Heart left ventricle (tissue), 16 donors: ENCODE measurements at regions not wholly inside any gene's neighbourhood (a gene's known extent, or its start where the extent isn't known, plus 50 kb on each side); places are given as distances from the start of the nearest gene placed in this dataset.

Experiments
- ATAC-seq, 4 donors: fragments of 200-7000 bp; cut with Tn5 transposase; one replicate each; pipeline ENCODE4 v1.9.1; 2020 to 2022; ENCODE audit warnings: moderate library complexity in 4 of 4, mild to moderate bottlenecking in 3 of 4, moderate number of reproducible peaks in 1 of 4
- DNase-seq, 5 donors: peaks; one replicate each; pipeline ENCODE4 v3.0.0-alpha.2; 2020
- H3K27ac ChIP-seq, 12 donors: fragments of 200-600 bp; sonication (generic) in 4 of 12; one replicate each; pipeline versions ENCODE4 v1.5.0 to v1.8.0; 2016 to 2022; ENCODE audit warnings: mild to moderate bottlenecking in 2 of 12
- H3K27me3 ChIP-seq, 9 donors: fragments of 200-600 bp; sonication (generic) in 2 of 9; one replicate each; pipeline versions ENCODE4 v1.5.1 to v1.8.0; 2016 to 2022; ENCODE audit warnings: mild to moderate bottlenecking in 3 of 9
- H3K36me3 ChIP-seq, 9 donors: fragments of 200-600 bp; sonication (generic) in 2 of 9; one replicate each; pipeline versions ENCODE4 v1.5.0 to v1.8.0; 2018 to 2022; ENCODE audit warnings: mild to moderate bottlenecking in 2 of 9
- H3K4me1 ChIP-seq, 12 donors: fragments of 200-600 bp; sonication (generic) in 4 of 12; one replicate each; pipeline versions ENCODE4 v1.5.0 to v1.8.0; 2016 to 2022; ENCODE audit warnings: mild to moderate bottlenecking in 3 of 12
- H3K4me3 ChIP-seq, 12 donors: fragments of 200-600 bp; sonication (generic) in 4 of 12; one replicate each; pipeline versions ENCODE4 v1.5.0 to v1.8.0; 2017 to 2022; ENCODE audit warnings: mild to moderate bottlenecking in 9 of 12, moderate library complexity in 4 of 12
- H3K9me3 ChIP-seq, 12 donors: fragments of 200-600 bp; sonication (generic) in 4 of 12; one replicate each; pipeline versions ENCODE4 v1.5.0 to v1.8.0; 2016 to 2022; ENCODE audit warnings: mild to moderate bottlenecking in 1 of 12
- CTCF ChIP-seq, 12 donors: fragments of 200-600 bp; sonication (generic) in 4 of 12; IDR thresholded peaks; one replicate each; pipeline versions ENCODE4 v1.5.0 to v1.8.0; 2018 to 2022; ENCODE audit warnings: antibody characterized with exemption in 12 of 12, mild to moderate bottlenecking in 5 of 12
- POLR2A ChIP-seq, 2 donors: fragments of 450-650 bp; IDR thresholded peaks; one replicate each; pipeline ENCODE4 v1.6.1; 2017; ENCODE audit warnings: antibody characterized with exemption in 2 of 2, mild to moderate bottlenecking in 2 of 2, moderate library complexity in 2 of 2
- WGBS, 4 donors: extraction: QIAGEN DNeasy Blood & Tissue Kit in 2 of 4; methylation state at CpG; one replicate each; pipeline versions ENCODE4 v1.1.5 to v1.1.7; 2013 to 2018; 5-methylcytosine and 5-hydroxymethylcytosine counted together
- intact Hi-C, 10 donors: fragments of 100-400 bp; cut with DNase I; formaldehyde crosslinking; loops; one replicate each; pipeline versions ENCODE4 v1.11.1 to v1.14.2; 2022
- donor health status: ischemic (EF 13 %, LVEDD 7.1; RV severe dilation, severe dysfunction).
- donor health status: healthy with polysubstance abuse.
- donor health status: DM: no; HTN: yes; CAD: no.
- donor health status: DM: no; HTN: no; CAD: no.
- donor health status: ischemic (EF 25% LVEDD 6.9; RV normal size, moderate dysfunction).
- donor health status: ischemic (EF 25% LVEDD 5.7; RV mildly dilated, moderate dysfunction).
- donor health status: healthy.
- donor health status: DM: yes; HTN: yes; CAD: no.
- donor health status: ischemic (EF 35%, LVEDD 5.7; RV mildly dilated, moderate dysfunction).
- donor health status: nonischemic (EF 11% LVEDD 7.7; RV severe dilation, severe dysfunction).
- donor health status: DM: yes; HTN: yes; CAD: no.
- donor health status: PGD.
- donor health status: ischemic (EF 29% LVEDD 5.4; RV normal size, mild dysfunction).
- donor health status: nonischemic (EF 23%, LVEDD 6.1; RV moderate dilation, normal function).

GRCh38 chr2:215605214-215605613, 169.3 kb upstream of the FN1 start:
- no peak overlapping the region for H3K4me3 ChIP-seq
- no peaks in the 10 kb centered on the region for H3K27me3 ChIP-seq
- peaks cover 0 to 18% (median 0%) of the 10 kb centered on the region in 12 donors for H3K4me1 ChIP-seq
- no peak for TF ChIP-seq POLR2A (IDR thresholded peaks at IDR 0.05)
- TF ChIP-seq CTCF (IDR thresholded peaks at IDR 0.05) = no peak
- H3K27ac ChIP-seq = no peak overlapping the region
- DNase-seq = no peak
- intact Hi-C loops = loop anchor here in 1 of 10 donors (10.0 kb wide), 1 partner anchor 170 kb away; the partner anchor contains the start of gene FN1
- no peaks in the 10 kb centered on the region for H3K36me3 ChIP-seq
- ATAC-seq = no peak
- H3K9me3 ChIP-seq = no peaks in the 10 kb centered on the region

- no peak overlapping the region for H3K27ac ChIP-seq
- no peaks in the 10 kb centered on the region for H3K36me3 ChIP-seq
- H3K4me1 ChIP-seq = peaks cover 0 to 18% (median 0%) of the 10 kb centered on the region in 12 donors
- ATAC-seq = no peak
- no peaks in the 10 kb centered on the region for H3K27me3 ChIP-seq
- WGBS, 4 donors = 72 to 98% (median 85%) methylated on average over 2 of the region's 2 CpGs
- no peak overlapping the region for H3K4me3 ChIP-seq
- no peaks in the 10 kb centered on the region for H3K9me3 ChIP-seq
- no peak for DNase-seq
- TF ChIP-seq POLR2A (IDR thresholded peaks at IDR 0.05) (no peak), CTCF (IDR thresholded peaks at IDR 0.05) (no peak)
- intact Hi-C loops = loop anchor here in 1 of 10 donors (10.0 kb wide), 1 partner anchor 170 kb away; the partner anchor contains the start of gene FN1
These were observed 168.7 kb upstream of the FN1 start for GRCh38 chr2:215604606-215605005.

- no peak for TF ChIP-seq POLR2A (IDR thresholded peaks at IDR 0.05)
- TF ChIP-seq CTCF (IDR thresholded peaks at IDR 0.05) = no peak
- intact Hi-C loops = loop anchor here in 1 of 10 donors (10.0 kb wide), 1 partner anchor 169 kb away; the partner anchor contains the start of gene FN1
- peaks cover 0 to 18% (median 0%) of the 10 kb centered on the region in 12 donors for H3K4me1 ChIP-seq
These were observed 167.6 kb upstream of the FN1 start for GRCh38 chr2:215603440-215603839.

GRCh38 chr2:215602997-215603396, 167.1 kb upstream of the FN1 start:
- 58 to 61% (median 60%) methylated on average over 3 of the region's 3 CpGs for WGBS, 4 donors

More at GRCh38 chr2:215603440-215603839, 167.6 kb upstream of the FN1 start:
- H3K9me3 ChIP-seq = no peaks in the 10 kb centered on the region
- no peak overlapping the region for H3K4me3 ChIP-seq
- no peaks in the 10 kb centered on the region for H3K27me3 ChIP-seq
- H3K27ac ChIP-seq = no peak overlapping the region
- no peak for DNase-seq
- ATAC-seq = no peak
- 92 to 94% (median 93%) methylated on average over 7 of the region's 7 CpGs for WGBS, 4 donors
- H3K36me3 ChIP-seq = no peaks in the 10 kb centered on the region

More at GRCh38 chr2:215602997-215603396, 167.1 kb upstream of the FN1 start:
- intact Hi-C loops = loop anchor here in 1 of 10 donors (10.0 kb wide), 1 partner anchor 168 kb away; the partner anchor contains the start of gene FN1
- H3K4me3 ChIP-seq = no peak overlapping the region
- H3K4me1 ChIP-seq = peaks cover 0 to 18% (median 0%) of the 10 kb centered on the region in 12 donors
- no peaks in the 10 kb centered on the region for H3K36me3 ChIP-seq
- TF ChIP-seq POLR2A (IDR thresholded peaks at IDR 0.05) (no peak), CTCF (IDR thresholded peaks at IDR 0.05) (no peak)
- no peak for DNase-seq
- H3K9me3 ChIP-seq = no peaks in the 10 kb centered on the region
- no peak for ATAC-seq
- no peaks in the 10 kb centered on the region for H3K27me3 ChIP-seq
- H3K27ac ChIP-seq = peak overlapping the region in 3 of 12 donors; percentile 0 to 44 (median 13)
